NB4 (cell line): ENCODE measurements at regions not wholly inside any gene's neighbourhood (a gene's known extent, or its start where the extent isn't known, plus 50 kb on each side); places are given as distances from the start of the nearest gene placed in this dataset.

Source experiments
- CTCF ChIP-seq: IDR thresholded peaks from one replicate; pipeline ENCODE4 v1.5.1; 2012; ENCODE audit warnings: low read depth, low read length
- MAX ChIP-seq: IDR thresholded peaks from 2 replicates; pipeline ENCODE4 v1.6.1; 2011; ENCODE audit warnings: low read depth, low read length
- MYC ChIP-seq: IDR thresholded peaks from 2 replicates; pipeline ENCODE4 v1.6.1; 2011; ENCODE audit warnings: low read depth, low read length
- POLR2A ChIP-seq: IDR thresholded peaks from 2 replicates; pipeline ENCODE4 v1.6.1; 2011; ENCODE audit warnings: mild to moderate bottlenecking; ENCODE audit not compliant: insufficient read length; ENCODE audit errors: extremely low read depth

- TF ChIP-seq POLR2A (no peak), CTCF (no peak), MAX (no peak), MYC (no peak)
These were observed 131.1 kb downstream of the DSEL start for GRCh38 chr18:67385455-67385854.
